SK-N-SH (cell line): ENCODE measurements at regions not wholly inside any gene's neighbourhood (a gene's known extent, or its start where the extent isn't known, plus 50 kb on each side); places are given as distances from the start of the nearest gene placed in this dataset.
A peak's percentile ranks its signal among the peaks of the same experiment; 100 is the strongest.

Experiments used
- CTCF ChIA-PET: fragments of 300-600, 350-600 bp; formaldehyde crosslinking; extraction: SDS; loops from one replicate; lab custom pipeline; 2021; lab: Yijun Ruan, JAX
- POLR2A ChIA-PET: fragments of 350-600 bp; sonication (Branson Sonifier 250); formaldehyde crosslinking; extraction: SDS; loops from one replicate; lab custom pipeline; 2020; ENCODE audit warnings: antibody characterized with exemption, inconsistent platforms; lab: Yijun Ruan, JAX
- DNase-seq: peaks from one replicate; pipeline ENCODE4 v3.0.0; 2012
- H2AFZ ChIP-seq: fragments of 200-600 bp; sonication (generic); 2 replicates; pipeline ENCODE4 v1.8.1; 2016; ENCODE audit warnings: antibody characterized with exemption, mild to moderate bottlenecking, low read depth
- H3F3A ChIP-seq: fragments of 200-600 bp; sonication (generic); replicated peaks from 2 replicates; pipeline ENCODE3; 2016; ENCODE audit warnings: antibody characterized with exemption, mild to moderate bottlenecking; ENCODE audit not compliant: insufficient read depth
- H3K27ac ChIP-seq, 2 experiments: fragments of 200-500 bp in 1 of 2; fragments of 200-600 bp in 1 of 2; sonication (Bioruptor generic) in 1 of 2; sonication (generic), shearing (Covaris generic) in 1 of 2; 2 replicates each; pipeline versions ENCODE4 v1.5.1 to v1.6.1; 2014 to 2016; ENCODE audit warnings: low read depth in 2 of 2, inconsistent platforms in 1 of 2, low read length in 1 of 2, mild to moderate bottlenecking in 1 of 2, mixed read lengths in 1 of 2
- H3K27me3 ChIP-seq: fragments of 200-600 bp; sonication (generic), shearing (Covaris generic); 2 replicates; pipeline ENCODE4 v1.6.1; 2016; ENCODE audit warnings: mixed run types; ENCODE audit not compliant: insufficient read depth
- H3K36me3 ChIP-seq, 2 experiments: fragments of 200-500 bp in 1 of 2; fragments of 200-600 bp in 1 of 2; sonication (Bioruptor generic) in 1 of 2; sonication (generic) in 1 of 2; replicated peaks in 1 of 2; 2 replicates each; pipeline versions ENCODE3 to v1.5.1; 2014 to 2016; ENCODE audit warnings: low read length in 1 of 2, mild to moderate bottlenecking in 1 of 2; ENCODE audit not compliant: insufficient read depth in 2 of 2, control insufficient read depth in 1 of 2
- H3K4me1 ChIP-seq, 2 experiments: fragments of 200-500 bp in 1 of 2; fragments of 200-600 bp in 1 of 2; sonication (Bioruptor generic) in 1 of 2; sonication (generic), shearing (Covaris generic) in 1 of 2; 2 replicates each; pipeline versions ENCODE4 v1.5.1 to v1.6.1; 2014 to 2016; ENCODE audit warnings: low read depth in 1 of 2, low read length in 1 of 2, mixed run types in 1 of 2; ENCODE audit not compliant: insufficient read depth in 2 of 2, control insufficient read depth in 1 of 2
- H3K4me2 ChIP-seq: fragments of 200-600 bp; sonication (generic), shearing (Covaris generic); 2 replicates; pipeline ENCODE4 v1.6.1; 2017; ENCODE audit warnings: mixed run types
- H3K4me3 ChIP-seq, 2 experiments: fragments of 200-500 bp in 1 of 2; fragments of 200-600 bp in 1 of 2; sonication (Bioruptor generic) in 1 of 2; sonication (generic), shearing (Covaris generic) in 1 of 2; 2 replicates each; pipeline versions ENCODE4 v1.5.1 to v1.8.1; 2014 to 2016; ENCODE audit warnings: low read depth in 2 of 2, inconsistent platforms in 1 of 2, low read length in 1 of 2, mild to moderate bottlenecking in 1 of 2, mixed read lengths in 1 of 2, moderate library complexity in 1 of 2
- H3K79me2 ChIP-seq: fragments of 200-600 bp; sonication (generic); 2 replicates; pipeline ENCODE4 v1.8.1; 2017; ENCODE audit warnings: mild to moderate bottlenecking; ENCODE audit not compliant: insufficient read depth
- H3K9ac ChIP-seq: fragments of 200-600 bp; sonication (generic); 2 replicates; pipeline ENCODE4 v1.6.1; 2017; ENCODE audit warnings: mixed run types
- H3K9me2 ChIP-seq: fragments of 200-600 bp; sonication (generic); 2 replicates; pipeline ENCODE4 v1.6.1; 2017; ENCODE audit warnings: mixed run types
- H3K9me3 ChIP-seq: fragments of 200-600 bp; sonication (generic); 2 replicates; pipeline ENCODE4 v1.6.1; 2017; ENCODE audit warnings: mixed run types, mild to moderate bottlenecking, moderate library complexity
- H4K20me1 ChIP-seq: fragments of 200-600 bp; sonication (generic); 2 replicates; pipeline ENCODE4 v1.6.1; 2017; ENCODE audit warnings: mild to moderate bottlenecking, mixed run types; ENCODE audit not compliant: insufficient read depth
- CHD2 ChIP-seq: fragments of 150-350 bp; IDR thresholded peaks from 2 replicates; pipeline ENCODE4 v1.6.1; 2018; ENCODE audit warnings: low read length; ENCODE audit not compliant: partially characterized antibody
- ELF1 ChIP-seq: IDR thresholded peaks from 2 replicates; pipeline ENCODE4 v1.4.0; 2012
- EP300 ChIP-seq, 2 experiments: IDR thresholded peaks; 2 replicates each; pipeline versions ENCODE4 v1.4.0 to v1.6.1; 2012; ENCODE audit warnings: borderline replicate concordance in 1 of 2, low read depth in 1 of 2, low read length in 1 of 2
- EZH2phosphoT487 ChIP-seq: fragments of 200-600 bp; sonication (generic); IDR thresholded peaks from 2 replicates; pipeline ENCODE4 v1.6.1; 2017; ENCODE audit warnings: low read depth, mixed run types, mild to moderate bottlenecking, antibody characterized with exemption, moderate library complexity, borderline replicate concordance
- FOXJ3 ChIP-seq: sonication (generic); formaldehyde crosslinking; IDR thresholded peaks from 2 replicates; pipeline ENCODE4 v1.5.1; 2020; ENCODE audit warnings: mild to moderate bottlenecking, missing genetic modification reagents
- GABPA ChIP-seq: IDR thresholded peaks from 2 replicates; pipeline ENCODE4 v1.4.0; 2012; ENCODE audit warnings: low read depth, mild to moderate bottlenecking
- JUND ChIP-seq: IDR thresholded peaks from 2 replicates; pipeline ENCODE4 v1.4.0; 2012
- MAX ChIP-seq: IDR thresholded peaks from 2 replicates; pipeline ENCODE4 v1.4.0; 2012; ENCODE audit warnings: low read depth
- MEF2A ChIP-seq: IDR thresholded peaks from 2 replicates; pipeline ENCODE4 v1.4.0; 2012; ENCODE audit warnings: low read depth, borderline replicate concordance
- MXI1 ChIP-seq: IDR thresholded peaks from 2 replicates; pipeline ENCODE4 v1.6.1; 2012; ENCODE audit warnings: mild to moderate bottlenecking, low read depth, low read length, improper control_type of control experiment
- NFIC ChIP-seq: IDR thresholded peaks from 2 replicates; pipeline ENCODE4 v1.4.0; 2012; ENCODE audit warnings: borderline replicate concordance
- NRF1 ChIP-seq: IDR thresholded peaks from 2 replicates; pipeline ENCODE4 v1.6.1; 2012; ENCODE audit warnings: low read depth, mild to moderate bottlenecking, low read length
- PBX3 ChIP-seq: IDR thresholded peaks from 2 replicates; pipeline ENCODE4; 2012
- POLR2AphosphoS5 ChIP-seq: IDR thresholded peaks from 2 replicates; pipeline ENCODE4 v1.6.1; 2012; ENCODE audit warnings: low read depth, low read length
- RAD21 ChIP-seq: IDR thresholded peaks from 2 replicates; pipeline ENCODE4 v1.6.1; 2012; ENCODE audit warnings: mild to moderate bottlenecking, low read length
- RCOR1 ChIP-seq: fragments of 150-350 bp; IDR thresholded peaks from 2 replicates; pipeline ENCODE4 v1.6.1; 2017; ENCODE audit warnings: antibody characterized with exemption, low read length
- REST ChIP-seq: IDR thresholded peaks from 2 replicates; pipeline ENCODE4 v1.6.1; 2012; ENCODE audit warnings: mild to moderate bottlenecking, low read depth, low read length, moderate library complexity
- RFX5 ChIP-seq: IDR thresholded peaks from 2 replicates; pipeline ENCODE4 v1.6.1; 2012; ENCODE audit warnings: mild to moderate bottlenecking, improper control_type of control experiment, low read length
- SMC3 ChIP-seq: IDR thresholded peaks from 2 replicates; pipeline ENCODE4 v1.6.1; 2012; ENCODE audit warnings: low read depth, low read length, improper control_type of control experiment
- TAF1 ChIP-seq: IDR thresholded peaks from 2 replicates; pipeline ENCODE4 v1.6.1; 2012; ENCODE audit warnings: low read depth, mild to moderate bottlenecking, low read length, moderate library complexity, borderline replicate concordance
- TCF12 ChIP-seq: IDR thresholded peaks from 2 replicates; pipeline ENCODE4 v1.4.0; 2012
- TEAD4 ChIP-seq: IDR thresholded peaks from 2 replicates; pipeline ENCODE4 v1.4.0; 2012; ENCODE audit warnings: mild to moderate bottlenecking, borderline replicate concordance; ENCODE audit not compliant: insufficient read depth
- YY1 ChIP-seq: IDR thresholded peaks from 2 replicates; pipeline ENCODE4 v1.4.0; 2012; ENCODE audit warnings: low read depth, mild to moderate bottlenecking
- ZBTB33 ChIP-seq: IDR thresholded peaks from 2 replicates; pipeline ENCODE4 v1.4.0; 2012; ENCODE audit warnings: low read depth, borderline replicate concordance
- WGBS: methylation state at CpG from one replicate; pipeline ENCODE4 v1.1.6; 2017; ENCODE audit warnings: low lambda C conversion rate; 5-methylcytosine and 5-hydroxymethylcytosine counted together
- TF ChIP-seq, protein P1 (sequence below): fragments of 150-350 bp; IDR thresholded peaks from 2 replicates; pipeline ENCODE4 v1.6.1; 2016; ENCODE audit warnings: mild to moderate bottlenecking, low read depth, low read length
- TF ChIP-seq, protein P2 (sequence below): fragments of 200-600 bp; sonication (generic); IDR thresholded peaks from 2 replicates; pipeline ENCODE4 v1.6.1; 2017; ENCODE audit warnings: antibody characterized with exemption, mild to moderate bottlenecking, moderate library complexity

- H3K4me3 ChIP-seq: no peak overlapping the region
- no peaks in the 10 kb centered on the region for H3K36me3 ChIP-seq
- peak overlapping the region in 1 of 2 experiments; percentile 46; a peak in 2 of 4 replicates for H3K27ac ChIP-seq
- POLR2A ChIA-PET: no interaction called here
- CTCF ChIA-PET: interaction anchor here (1.7 kb wide), 1 partner anchor 46 kb away, joined by 7 read pairs; no protein-coding TSS in a partner anchor
- H3K9me3 ChIP-seq: no peaks in the 10 kb centered on the region
- 0 out of 2 replicates have a peak overlapping the region, but pooled peaks have one; percentile 25 for H2AFZ ChIP-seq
- no peaks in the 10 kb centered on the region for H4K20me1 ChIP-seq
- no peaks in the 10 kb centered on the region for H3K27me3 ChIP-seq
- peaks cover 8 to 12% of the 10 kb centered on the region in 2 experiments; a peak in 2 of 4 replicates for H3K4me1 ChIP-seq
- peak; percentile 70 for DNase-seq
- peak overlapping the region; percentile 23 for H3K4me2 ChIP-seq
- H3K9me2 ChIP-seq: no peaks in the 10 kb centered on the region
- no peak overlapping the region for H3K9ac ChIP-seq
- peaks cover 7% of the 10 kb centered on the region for H3F3A ChIP-seq
- no peaks in the 10 kb centered on the region for H3K79me2 ChIP-seq
- WGBS: 43% methylated on average over 4 of the region's 4 CpGs
- TF ChIP-seq EZH2phosphoT487 (no peak), TAF1 (no peak), NRF1 (no peak), NFIC (no peak), RCOR1 (no peak), RFX5 (no peak), ELF1 (no peak), MEF2A (peak; percentile 62; the same call in 1 of the 2 replicates), CHD2 (no peak), GABPA (no peak), MAX (no peak), JUND (peak; percentile 23; the same call in 1 of the 2 replicates), TCF12 (peak; percentile 43), TEAD4 (no peak), ZBTB33 (no peak), POLR2AphosphoS5 (no peak), MXI1 (no peak), SMC3 (no peak), FOXJ3 (CRISPR knock-in tag) (no peak), PBX3 (no peak), RAD21 (no peak), REST (no peak), YY1 (no peak), EP300 (IDR thresholded peaks at IDR 0.05; ENCODE audit: borderline replicate concordance in 1 of 2, low read depth in 1 of 2, low read length in 1 of 2) (no peak)
- TF ChIP-seq, protein P1, sequence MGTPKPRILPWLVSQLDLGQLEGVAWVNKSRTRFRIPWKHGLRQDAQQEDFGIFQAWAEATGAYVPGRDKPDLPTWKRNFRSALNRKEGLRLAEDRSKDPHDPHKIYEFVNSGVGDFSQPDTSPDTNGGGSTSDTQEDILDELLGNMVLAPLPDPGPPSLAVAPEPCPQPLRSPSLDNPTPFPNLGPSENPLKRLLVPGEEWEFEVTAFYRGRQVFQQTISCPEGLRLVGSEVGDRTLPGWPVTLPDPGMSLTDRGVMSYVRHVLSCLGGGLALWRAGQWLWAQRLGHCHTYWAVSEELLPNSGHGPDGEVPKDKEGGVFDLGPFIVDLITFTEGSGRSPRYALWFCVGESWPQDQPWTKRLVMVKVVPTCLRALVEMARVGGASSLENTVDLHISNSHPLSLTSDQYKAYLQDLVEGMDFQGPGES: no peak
- TF ChIP-seq, protein P2, sequence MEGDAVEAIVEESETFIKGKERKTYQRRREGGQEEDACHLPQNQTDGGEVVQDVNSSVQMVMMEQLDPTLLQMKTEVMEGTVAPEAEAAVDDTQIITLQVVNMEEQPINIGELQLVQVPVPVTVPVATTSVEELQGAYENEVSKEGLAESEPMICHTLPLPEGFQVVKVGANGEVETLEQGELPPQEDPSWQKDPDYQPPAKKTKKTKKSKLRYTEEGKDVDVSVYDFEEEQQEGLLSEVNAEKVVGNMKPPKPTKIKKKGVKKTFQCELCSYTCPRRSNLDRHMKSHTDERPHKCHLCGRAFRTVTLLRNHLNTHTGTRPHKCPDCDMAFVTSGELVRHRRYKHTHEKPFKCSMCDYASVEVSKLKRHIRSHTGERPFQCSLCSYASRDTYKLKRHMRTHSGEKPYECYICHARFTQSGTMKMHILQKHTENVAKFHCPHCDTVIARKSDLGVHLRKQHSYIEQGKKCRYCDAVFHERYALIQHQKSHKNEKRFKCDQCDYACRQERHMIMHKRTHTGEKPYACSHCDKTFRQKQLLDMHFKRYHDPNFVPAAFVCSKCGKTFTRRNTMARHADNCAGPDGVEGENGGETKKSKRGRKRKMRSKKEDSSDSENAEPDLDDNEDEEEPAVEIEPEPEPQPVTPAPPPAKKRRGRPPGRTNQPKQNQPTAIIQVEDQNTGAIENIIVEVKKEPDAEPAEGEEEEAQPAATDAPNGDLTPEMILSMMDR: peak; percentile 39; the same call in 1 of the 2 replicates
Measured at GRCh38 chr15:31442699-31443111, 116.1 kb downstream of the KLF13 start.
